ENCODE measurements at regions not wholly inside any gene's neighbourhood (a gene's known extent, or its start where the extent isn't known, plus 50 kb on each side); places are given as distances from the start of the nearest gene placed in this dataset.

- TF ChIP-seq, protein P1, sequence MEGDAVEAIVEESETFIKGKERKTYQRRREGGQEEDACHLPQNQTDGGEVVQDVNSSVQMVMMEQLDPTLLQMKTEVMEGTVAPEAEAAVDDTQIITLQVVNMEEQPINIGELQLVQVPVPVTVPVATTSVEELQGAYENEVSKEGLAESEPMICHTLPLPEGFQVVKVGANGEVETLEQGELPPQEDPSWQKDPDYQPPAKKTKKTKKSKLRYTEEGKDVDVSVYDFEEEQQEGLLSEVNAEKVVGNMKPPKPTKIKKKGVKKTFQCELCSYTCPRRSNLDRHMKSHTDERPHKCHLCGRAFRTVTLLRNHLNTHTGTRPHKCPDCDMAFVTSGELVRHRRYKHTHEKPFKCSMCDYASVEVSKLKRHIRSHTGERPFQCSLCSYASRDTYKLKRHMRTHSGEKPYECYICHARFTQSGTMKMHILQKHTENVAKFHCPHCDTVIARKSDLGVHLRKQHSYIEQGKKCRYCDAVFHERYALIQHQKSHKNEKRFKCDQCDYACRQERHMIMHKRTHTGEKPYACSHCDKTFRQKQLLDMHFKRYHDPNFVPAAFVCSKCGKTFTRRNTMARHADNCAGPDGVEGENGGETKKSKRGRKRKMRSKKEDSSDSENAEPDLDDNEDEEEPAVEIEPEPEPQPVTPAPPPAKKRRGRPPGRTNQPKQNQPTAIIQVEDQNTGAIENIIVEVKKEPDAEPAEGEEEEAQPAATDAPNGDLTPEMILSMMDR (conservative IDR thresholded peaks at IDR 0.05), result no peak
- TF ChIP-seq ZFX (IDR thresholded peaks at IDR 0.05), result no peak
Measured at GRCh38 chr17:77807051-77807745, 151.3 kb upstream of the TNRC6C start.

Data from C4-2B (cell line).